BJ (cell line): ENCODE measurements at regions not wholly inside any gene's neighbourhood (a gene's known extent, or its start where the extent isn't known, plus 50 kb on each side); places are given as distances from the start of the nearest gene placed in this dataset.

Experiments used
- CTCF ChIA-PET: fragments of 350-600 bp; formaldehyde crosslinking; extraction: SDS; loops from one replicate; lab custom pipeline; 2021; ENCODE audit warnings: antibody characterized with exemption, inconsistent platforms; lab: Yijun Ruan, JAX
- POLR2A ChIA-PET: fragments of 300-600 bp; sonication (Branson Sonifier 250); formaldehyde crosslinking; extraction: SDS; loops from one replicate; lab custom pipeline; 2021; ENCODE audit warnings: antibody characterized with exemption; lab: Charles Lee
- DNase-seq: peaks from one replicate; pipeline ENCODE4 v3.0.0-alpha.2; 2011; ENCODE audit warnings: low read depth
- H3K27me3 ChIP-seq: 2 replicates; pipeline ENCODE4 v1.6.0; 2011; ENCODE audit warnings: low read length; ENCODE audit not compliant: control insufficient read depth, insufficient read depth
- H3K36me3 ChIP-seq: 2 replicates; pipeline ENCODE4 v1.5.1; 2011; ENCODE audit warnings: low read length; ENCODE audit not compliant: control insufficient read depth, insufficient read depth
- H3K4me3 ChIP-seq: 2 replicates; pipeline ENCODE4 v1.5.1; 2011; ENCODE audit warnings: low read depth, mild to moderate bottlenecking, control low read depth, low read length
- TF ChIP-seq, protein P1 (sequence below): IDR thresholded peaks from 2 replicates; pipeline ENCODE4 v1.5.1; 2011; ENCODE audit warnings: low read depth, mild to moderate bottlenecking, control low read depth, inconsistent platforms, low read length, moderate library complexity; ENCODE audit not compliant: insufficient read depth

DNA sequence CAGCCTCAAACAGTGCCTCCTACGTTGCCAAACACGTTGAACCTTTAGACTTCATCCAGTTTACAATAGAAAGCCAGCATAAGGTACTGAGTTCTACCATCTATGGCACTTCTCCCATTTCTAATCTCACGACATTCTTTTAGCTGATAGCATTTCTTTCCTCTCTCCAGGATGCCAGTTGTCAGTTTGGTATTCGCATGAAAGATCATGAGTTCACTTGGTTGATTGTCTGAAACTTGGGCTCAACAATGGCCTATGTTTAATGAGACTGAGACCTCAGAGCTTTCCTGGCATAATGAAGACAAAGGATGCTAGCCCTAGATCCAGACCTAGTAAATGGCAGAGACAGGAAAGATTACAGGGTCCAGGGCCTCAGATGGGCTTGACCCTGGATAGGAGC is 69.2 kb upstream of the SPRY1 start:
- TF ChIP-seq, protein P1, sequence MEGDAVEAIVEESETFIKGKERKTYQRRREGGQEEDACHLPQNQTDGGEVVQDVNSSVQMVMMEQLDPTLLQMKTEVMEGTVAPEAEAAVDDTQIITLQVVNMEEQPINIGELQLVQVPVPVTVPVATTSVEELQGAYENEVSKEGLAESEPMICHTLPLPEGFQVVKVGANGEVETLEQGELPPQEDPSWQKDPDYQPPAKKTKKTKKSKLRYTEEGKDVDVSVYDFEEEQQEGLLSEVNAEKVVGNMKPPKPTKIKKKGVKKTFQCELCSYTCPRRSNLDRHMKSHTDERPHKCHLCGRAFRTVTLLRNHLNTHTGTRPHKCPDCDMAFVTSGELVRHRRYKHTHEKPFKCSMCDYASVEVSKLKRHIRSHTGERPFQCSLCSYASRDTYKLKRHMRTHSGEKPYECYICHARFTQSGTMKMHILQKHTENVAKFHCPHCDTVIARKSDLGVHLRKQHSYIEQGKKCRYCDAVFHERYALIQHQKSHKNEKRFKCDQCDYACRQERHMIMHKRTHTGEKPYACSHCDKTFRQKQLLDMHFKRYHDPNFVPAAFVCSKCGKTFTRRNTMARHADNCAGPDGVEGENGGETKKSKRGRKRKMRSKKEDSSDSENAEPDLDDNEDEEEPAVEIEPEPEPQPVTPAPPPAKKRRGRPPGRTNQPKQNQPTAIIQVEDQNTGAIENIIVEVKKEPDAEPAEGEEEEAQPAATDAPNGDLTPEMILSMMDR = no peak
- Histone ChIP-seq H3K27me3 (no peaks in the 10 kb centered on the region), H3K36me3 (no peaks in the 10 kb centered on the region), H3K4me3 (no peak overlapping the region)
- ChIA-PET CTCF (no interaction called here), POLR2A (no interaction called here)
- DNase-seq = no peak

DNA sequence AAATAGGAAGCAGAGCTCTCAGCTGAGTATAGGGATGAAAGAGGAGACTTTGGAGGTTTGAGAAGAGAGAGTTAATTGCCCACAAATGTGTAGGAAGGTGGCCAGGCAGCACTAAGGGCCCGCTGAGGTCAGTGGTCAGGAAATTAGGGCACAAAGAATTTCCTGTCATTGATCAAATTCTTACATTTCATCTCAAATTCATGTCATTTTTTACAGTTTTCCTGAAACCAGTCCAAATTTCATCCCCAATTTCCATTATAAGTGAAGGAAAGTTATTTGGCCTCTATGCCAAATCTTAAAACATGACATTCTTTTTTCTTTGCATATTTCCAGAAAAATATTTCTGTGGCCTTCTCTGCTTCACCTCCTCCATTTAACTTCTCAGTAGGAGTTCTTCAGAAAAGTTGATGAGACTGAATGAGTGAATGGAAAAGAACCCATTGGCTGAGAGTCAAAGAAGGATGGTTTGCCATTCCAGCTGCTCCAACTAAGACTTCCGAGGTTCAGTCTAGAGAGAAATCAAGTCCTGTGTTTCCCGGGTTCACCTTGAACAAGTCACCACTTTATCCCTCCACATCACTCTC is 68.7 kb upstream of the SPRY1 start:
- Histone ChIP-seq H3K4me3 (no peak overlapping the region), H3K27me3 (no peaks in the 10 kb centered on the region), H3K36me3 (no peaks in the 10 kb centered on the region)
- POLR2A ChIA-PET = no interaction called here
- CTCF ChIA-PET = no interaction called here
- TF ChIP-seq, protein P1 = no peak
- DNase-seq = no peak

DNA sequence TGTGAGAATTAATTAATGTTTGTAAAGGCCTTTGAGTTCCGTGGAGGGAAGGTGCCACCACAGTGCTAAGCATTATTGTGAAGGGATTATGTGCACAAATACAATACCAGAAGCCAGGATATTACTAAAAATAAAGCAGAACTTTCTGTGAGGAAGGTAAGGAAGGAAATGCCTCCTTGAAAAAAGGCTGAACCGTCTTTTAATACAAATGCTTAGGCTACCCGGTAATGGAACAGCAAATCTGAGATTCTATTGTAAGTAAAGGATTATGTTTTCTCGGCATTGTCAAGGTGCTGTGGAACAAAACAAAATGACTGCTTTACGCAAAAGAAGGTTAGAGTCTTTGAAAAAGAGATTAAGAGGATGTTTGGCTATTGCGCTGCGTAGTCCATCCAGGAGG is 57.9 kb upstream of the SPRY1 start:
- TF ChIP-seq, protein P1 = no peak
- DNase-seq = no peak
- CTCF ChIA-PET = no interaction called here
- POLR2A ChIA-PET = no interaction called here
- Histone ChIP-seq H3K36me3 (no peaks in the 10 kb centered on the region), H3K4me3 (no peak overlapping the region), H3K27me3 (no peaks in the 10 kb centered on the region)

DNA sequence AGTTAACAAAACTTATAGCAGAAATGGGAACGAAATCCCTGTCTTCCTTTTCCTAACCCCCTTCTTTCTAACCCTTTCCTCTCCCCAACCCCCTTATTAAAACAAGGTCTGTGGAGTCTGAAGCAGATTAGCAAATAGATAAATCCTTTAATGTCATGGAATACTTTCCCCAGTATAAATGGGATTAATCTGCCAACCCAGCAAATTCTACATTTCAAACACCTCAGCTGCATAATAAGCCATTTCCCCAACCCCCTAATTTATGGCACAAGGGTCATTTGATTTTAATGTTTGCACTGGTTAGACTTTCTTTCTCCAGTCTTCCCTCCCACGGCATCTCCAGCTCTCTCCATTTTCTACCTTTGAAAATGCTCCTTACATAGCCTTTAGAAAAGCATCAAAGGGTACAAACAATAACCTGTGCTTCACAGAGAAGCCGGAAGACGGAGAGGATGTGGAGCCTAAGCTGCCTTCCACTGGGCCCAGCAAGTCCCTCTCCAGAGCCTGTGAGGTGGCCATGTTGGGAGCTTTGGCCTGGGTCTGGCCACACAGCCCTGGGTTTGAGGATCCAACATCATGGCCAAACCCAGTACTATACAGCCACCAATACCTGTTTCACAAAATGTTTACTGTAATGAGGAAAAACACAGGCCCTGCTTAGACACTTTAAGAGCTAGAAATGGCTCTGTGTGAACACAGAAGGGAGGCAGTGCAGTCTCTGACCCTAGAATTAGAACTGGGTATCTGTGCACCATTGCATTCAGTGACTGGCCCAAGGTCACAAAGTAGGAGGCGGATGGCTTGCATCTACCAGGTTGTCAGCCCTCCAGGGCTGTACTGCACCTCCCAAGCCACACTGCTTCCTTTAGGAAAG is 56.9 kb upstream of the SPRY1 start:
- DNase-seq = no peak
- TF ChIP-seq, protein P1 = no peak
- H3K27me3 ChIP-seq = no peaks in the 10 kb centered on the region
- ChIA-PET CTCF (no interaction called here), POLR2A (no interaction called here)
- H3K4me3 ChIP-seq = no peak overlapping the region
- no peaks in the 10 kb centered on the region for H3K36me3 ChIP-seq

DNA sequence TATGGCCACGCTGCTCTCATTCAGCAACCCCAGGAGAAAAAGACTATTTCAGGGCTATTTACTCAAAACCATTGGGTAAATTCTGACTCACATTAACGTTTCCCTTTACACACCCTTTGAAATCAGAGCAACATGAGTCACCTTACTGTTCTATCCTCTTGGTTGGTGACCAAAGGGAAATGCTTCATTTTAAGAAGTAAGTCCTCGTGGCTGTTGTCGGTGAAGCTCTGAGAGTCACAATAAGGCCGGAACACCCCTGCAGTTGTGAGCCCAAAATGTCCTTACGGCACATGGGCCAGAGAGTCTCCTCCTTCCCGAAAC is 56.3 kb upstream of the SPRY1 start:
- ChIA-PET CTCF (no interaction called here), POLR2A (no interaction called here)
- DNase-seq = peak; percentile 53
- Histone ChIP-seq H3K27me3 (no peaks in the 10 kb centered on the region), H3K36me3 (no peaks in the 10 kb centered on the region), H3K4me3 (no peak overlapping the region)
- TF ChIP-seq, protein P1 = no peak
